Neural cell (in vitro differentiated cells): ENCODE measurements at regions not wholly inside any gene's neighbourhood (a gene's known extent, or its start where the extent isn't known, plus 50 kb on each side); places are given as distances from the start of the nearest gene placed in this dataset.

Experiments
- H2AFZ ChIP-seq: fragments of 200-600, 300-800 bp; sonication (generic), shearing (Covaris generic); 2 replicates; pipeline ENCODE4 v1.6.0; 2014; ENCODE audit warnings: low read depth, mild to moderate bottlenecking, antibody characterized with exemption, low read length, moderate library complexity
- H3F3A ChIP-seq: fragments of 200-600 bp; shearing (Covaris generic); 2 replicates; pipeline ENCODE4 v1.6.1; 2016; ENCODE audit warnings: mild to moderate bottlenecking, moderate library complexity, mixed read lengths, antibody characterized with exemption, low read length; ENCODE audit not compliant: insufficient read depth, poor library complexity, severe bottlenecking
- H3K27ac ChIP-seq: fragments of 200-600, 300-800 bp; sonication (generic), shearing (Covaris generic); 2 replicates; pipeline ENCODE4 v1.5.1; 2014; ENCODE audit warnings: mild to moderate bottlenecking, low read length, moderate library complexity
- H3K27me3 ChIP-seq: fragments of 300-800, 200-600 bp; sonication (generic), shearing (Covaris generic); 2 replicates; pipeline ENCODE4 v1.6.0; 2014; ENCODE audit warnings: mild to moderate bottlenecking, low read depth, low read length, moderate library complexity; ENCODE audit not compliant: insufficient read depth
- H3K36me3 ChIP-seq: fragments of 300-800, 200-600 bp; sonication (generic), shearing (Covaris generic); 2 replicates; pipeline ENCODE4 v1.5.1; 2014; ENCODE audit warnings: mild to moderate bottlenecking, antibody characterized with exemption, low read length, moderate library complexity; ENCODE audit not compliant: insufficient read depth
- H3K4me2 ChIP-seq: fragments of 300-800, 200-600 bp; sonication (generic), shearing (Covaris generic); 2 replicates; pipeline ENCODE4 v1.6.0; 2014; ENCODE audit warnings: mild to moderate bottlenecking, low read length
- H3K4me3 ChIP-seq: fragments of 300-800, 200-600 bp; sonication (generic), shearing (Covaris generic); 2 replicates; pipeline ENCODE4 v1.5.1; 2014; ENCODE audit warnings: mild to moderate bottlenecking, low read length, moderate library complexity
- H3K79me2 ChIP-seq: fragments of 200-600 bp; shearing (Covaris generic); replicated peaks from 2 replicates; pipeline ENCODE4 v1.6.0; 2014; ENCODE audit warnings: mild to moderate bottlenecking, low read length, moderate library complexity; ENCODE audit not compliant: insufficient read depth
- H3K9ac ChIP-seq: fragments of 300-800, 200-600 bp; sonication (generic), shearing (Covaris generic); 2 replicates; pipeline ENCODE4 v1.6.1; 2016; ENCODE audit warnings: mild to moderate bottlenecking, low read length, mixed read lengths
- H3K9me2 ChIP-seq: fragments of 200-600 bp; shearing (Covaris generic); 2 replicates; pipeline ENCODE4 v1.6.1; 2016; ENCODE audit warnings: mild to moderate bottlenecking, low read length, mixed read lengths; ENCODE audit not compliant: insufficient read depth
- H3K9me3 ChIP-seq: fragments of 200-600, 300-800 bp; sonication (generic), shearing (Covaris generic); 2 replicates; pipeline ENCODE4 v1.6.1; 2016; ENCODE audit warnings: mild to moderate bottlenecking, mixed run types, low read length, moderate library complexity, mixed read lengths
- H4K20me1 ChIP-seq: fragments of 200-600 bp; shearing (Covaris generic); 2 replicates; pipeline ENCODE4 v1.6.1; 2016; ENCODE audit warnings: mild to moderate bottlenecking, mixed run types; ENCODE audit not compliant: insufficient read depth
- CTCF ChIP-seq: fragments of 450-650 bp; IDR thresholded peaks from 2 replicates; pipeline ENCODE4 v1.5.1; 2014; ENCODE audit warnings: antibody characterized with exemption, mild to moderate bottlenecking, moderate library complexity; ENCODE audit not compliant: poor library complexity, severe bottlenecking
- EP300 ChIP-seq: fragments of 450-650 bp; conservative IDR thresholded peaks from 2 replicates; pipeline ENCODE4 v1.6.1; 2014; ENCODE audit warnings: antibody characterized with exemption, mild to moderate bottlenecking, moderate library complexity; ENCODE audit not compliant: poor library complexity, severe bottlenecking
- EZH2 ChIP-seq: fragments of 200-600, 300-800 bp; shearing (Covaris generic), sonication (generic); IDR thresholded peaks from 2 replicates; pipeline ENCODE4 v1.6.1; 2014; ENCODE audit warnings: antibody characterized with exemption, low read length, borderline replicate concordance, mild to moderate bottlenecking; ENCODE audit not compliant: insufficient read depth, poor library complexity, severe bottlenecking
- MXI1 ChIP-seq: fragments of 450-650 bp; conservative IDR thresholded peaks from 2 replicates; pipeline ENCODE4 v1.6.1; 2014; ENCODE audit warnings: antibody characterized with exemption, mild to moderate bottlenecking; ENCODE audit not compliant: poor library complexity, severe bottlenecking
- POLR2AphosphoS5 ChIP-seq: IDR thresholded peaks from 2 replicates; pipeline ENCODE4 v1.6.1; 2012
- RAD21 ChIP-seq: fragments of 450-650 bp; conservative IDR thresholded peaks from 2 replicates; pipeline ENCODE4 v1.6.1; 2014; ENCODE audit warnings: antibody characterized with exemption, mild to moderate bottlenecking, moderate library complexity
- REST ChIP-seq: IDR thresholded peaks from 2 replicates; pipeline ENCODE4 v1.6.1; 2012; ENCODE audit warnings: borderline replicate concordance
- SMC3 ChIP-seq: fragments of 450-650 bp; conservative IDR thresholded peaks from 2 replicates; pipeline ENCODE4 v1.6.1; 2014; ENCODE audit warnings: antibody characterized with exemption, mild to moderate bottlenecking, moderate library complexity; ENCODE audit not compliant: poor library complexity
- TAF1 ChIP-seq: IDR thresholded peaks from 2 replicates; pipeline ENCODE4 v1.6.1; 2012; ENCODE audit warnings: low read depth

GRCh38 chr3:64410226-64410625, 185.0 kb upstream of the PRICKLE2 start:
- TF ChIP-seq CTCF (no peak), RAD21 (no peak), TAF1 (no peak), POLR2AphosphoS5 (no peak), REST (no peak), MXI1 (no peak), SMC3 (no peak), EP300 (no peak), EZH2 (no peak)
- H3F3A ChIP-seq, result no peaks in the 10 kb centered on the region
- no peaks in the 10 kb centered on the region for H4K20me1 ChIP-seq
- no peak overlapping the region for H3K4me3 ChIP-seq
- no peak overlapping the region for H3K4me2 ChIP-seq
- H3K9me2 ChIP-seq, result no peaks in the 10 kb centered on the region
- H3K36me3 ChIP-seq, result no peaks in the 10 kb centered on the region
- H3K9ac ChIP-seq, result no peak overlapping the region
- H2AFZ ChIP-seq, result no peak overlapping the region
- no peaks in the 10 kb centered on the region for H3K79me2 ChIP-seq
- no peaks in the 10 kb centered on the region for H3K27me3 ChIP-seq
- H3K27ac ChIP-seq, result no peak overlapping the region
- no peaks in the 10 kb centered on the region for H3K9me3 ChIP-seq

- H2AFZ ChIP-seq, result no peak overlapping the region
- no peaks in the 10 kb centered on the region for H3K27me3 ChIP-seq
- H3K9me2 ChIP-seq, result no peaks in the 10 kb centered on the region
- no peak overlapping the region for H3K4me2 ChIP-seq
- H3F3A ChIP-seq, result no peaks in the 10 kb centered on the region
- TF ChIP-seq EZH2 (no peak), POLR2AphosphoS5 (no peak), CTCF (no peak), TAF1 (no peak), REST (no peak), SMC3 (no peak), MXI1 (no peak), RAD21 (no peak), EP300 (no peak)
- no peaks in the 10 kb centered on the region for H3K79me2 ChIP-seq
- H3K9me3 ChIP-seq, result no peaks in the 10 kb centered on the region
- no peak overlapping the region for H3K4me3 ChIP-seq
- no peak overlapping the region for H3K27ac ChIP-seq
- no peaks in the 10 kb centered on the region for H3K36me3 ChIP-seq
- H3K9ac ChIP-seq, result no peak overlapping the region
- no peaks in the 10 kb centered on the region for H4K20me1 ChIP-seq
These were observed 183.5 kb upstream of the PRICKLE2 start for GRCh38 chr3:64408770-64409169.
